CD4-positive, alpha-beta T cell (primary cell): ENCODE measurements at regions not wholly inside any gene's neighbourhood (a gene's known extent, or its start where the extent isn't known, plus 50 kb on each side); places are given as distances from the start of the nearest gene placed in this dataset.

Experiments
- ATAC-seq: fragments of 200-7000 bp; cut with Tn5 transposase; one replicate; pipeline ENCODE4 v1.10.0; 2022; ENCODE audit warnings: mild to moderate bottlenecking; ENCODE audit not compliant: poor library complexity
- CTCF ChIA-PET: fragments of 350-600 bp; sonication (Branson Sonifier 250); formaldehyde crosslinking; loops from one replicate; lab custom pipeline; 2021; ENCODE audit warnings: antibody characterized with exemption, inconsistent platforms; lab: Charles Lee
- POLR2A ChIA-PET: fragments of 350-600 bp; sonication (Branson Sonifier 250); formaldehyde crosslinking; loops from one replicate; lab custom pipeline; 2021; ENCODE audit warnings: antibody characterized with exemption, inconsistent platforms; lab: Charles Lee
- DNase-seq, 14 experiments: peaks; one replicate each; pipeline ENCODE4 v3.0.0-alpha.2; 2013 to 2020; ENCODE audit warnings: mixed read lengths in 2 of 14
- H3K27ac ChIP-seq, 2 donors: one replicate each; pipeline versions ENCODE4 v1.5.1 to v1.7.0; 2013; ENCODE audit warnings: low read length in 2 of 2, low read depth in 1 of 2, mild to moderate bottlenecking in 1 of 2
- H3K27me3 ChIP-seq, 2 experiments: 1 replicate in 1 of 2; 2 replicates in 1 of 2; pipeline versions ENCODE4 v1.6.1 to v1.7.0; 2013; ENCODE audit warnings: low read length in 2 of 2, control low read depth in 1 of 2, mild to moderate bottlenecking in 1 of 2, moderate library complexity in 1 of 2; ENCODE audit not compliant: insufficient read depth in 2 of 2, control insufficient read depth in 1 of 2
- H3K36me3 ChIP-seq: one replicate; pipeline ENCODE4 v1.6.1; 2013; ENCODE audit warnings: low read length, control low read depth; ENCODE audit not compliant: insufficient read depth
- H3K4me1 ChIP-seq: one replicate; pipeline ENCODE4 v1.6.1; 2013; ENCODE audit warnings: low read length, control low read depth; ENCODE audit not compliant: insufficient read depth
- H3K4me3 ChIP-seq: one replicate; pipeline ENCODE4 v1.5.1; 2013; ENCODE audit warnings: mild to moderate bottlenecking, low read length, moderate library complexity
- H3K9me3 ChIP-seq, 2 experiments: 1 replicate in 1 of 2; 2 replicates in 1 of 2; pipeline versions ENCODE4 v1.6.1 to v1.7.0; 2013; ENCODE audit warnings: low read length in 2 of 2, mild to moderate bottlenecking in 2 of 2, control low read depth in 1 of 2, moderate library complexity in 1 of 2; ENCODE audit not compliant: control insufficient read depth in 1 of 2, insufficient read depth in 1 of 2
- H3K27ac Mint-ChIP-seq: one replicate; pipeline ENCODE4 v1.8.0; 2020; ENCODE audit warnings: mixed read lengths
- H3K27me3 Mint-ChIP-seq: one replicate; pipeline ENCODE4 v1.8.0; 2021; ENCODE audit warnings: mixed read lengths
- H3K36me3 Mint-ChIP-seq: one replicate; pipeline ENCODE4 v1.8.0; 2021; ENCODE audit warnings: low read depth, mixed read lengths
- H3K4me1 Mint-ChIP-seq: one replicate; pipeline ENCODE4 v1.8.0; 2021; ENCODE audit warnings: low read depth, mixed read lengths
- H3K4me3 Mint-ChIP-seq: one replicate; pipeline ENCODE4 v1.8.0; 2020; ENCODE audit warnings: mild to moderate bottlenecking, mixed read lengths
- H3K9me3 Mint-ChIP-seq: one replicate; pipeline ENCODE4 v1.8.0; 2020; ENCODE audit warnings: mixed read lengths
- intact Hi-C, 2 experiments: fragments of 100-400 bp; cut with DNase I in 1 of 2; cut with micrococcal nuclease in 1 of 2; formaldehyde crosslinking; loops; one replicate each; pipeline versions ENCODE4 v1.15.1 to v1.9.0; 2023 to 2025; cut with DNase I, micrococcal nuclease
- TF ChIP-seq, protein P1 (sequence below): fragments of 200-600 bp; IDR thresholded peaks from one replicate; pipeline ENCODE4 v1.8.0; 2022; ENCODE audit warnings: antibody characterized with exemption, mild to moderate bottlenecking

DNA sequence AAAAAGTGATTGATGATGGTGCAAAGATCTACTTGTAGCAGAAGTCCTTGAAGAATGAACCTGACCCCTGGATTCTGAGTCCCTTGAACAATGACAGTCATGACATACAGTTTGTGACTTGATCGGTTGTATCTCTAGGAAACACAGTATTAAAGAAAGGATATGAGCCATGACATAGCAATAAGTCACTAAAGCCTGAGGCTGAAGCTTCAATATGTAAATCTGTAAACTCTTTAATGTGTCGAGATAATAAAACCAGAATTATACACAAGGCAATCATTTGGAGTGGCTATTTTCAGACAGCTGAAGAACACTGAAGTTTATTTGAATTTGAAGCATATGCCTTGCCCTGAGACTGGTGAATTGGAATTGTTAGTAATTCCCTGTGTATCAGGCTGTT lies 911.5 kb upstream of the RAG2 start:
- ChIA-PET POLR2A (no interaction called here), CTCF (no interaction called here)
- no peak overlapping the region for H3K4me3 ChIP-seq
- Mint-ChIP-seq H3K27me3 (no peaks in the 10 kb centered on the region), H3K4me1 (no peaks in the 10 kb centered on the region), H3K9me3 (peaks cover 11% of the 10 kb centered on the region), H3K27ac (no peak overlapping the region), H3K36me3 (no peaks in the 10 kb centered on the region), H3K4me3 (no peak overlapping the region)
- DNase-seq = no peak
- intact Hi-C loops = no loop called here
- no peaks in the 10 kb centered on the region for H3K4me1 ChIP-seq
- no peak overlapping the region for H3K27ac ChIP-seq
- ATAC-seq = no peak
- no peaks in the 10 kb centered on the region for H3K36me3 ChIP-seq
- TF ChIP-seq, protein P1, sequence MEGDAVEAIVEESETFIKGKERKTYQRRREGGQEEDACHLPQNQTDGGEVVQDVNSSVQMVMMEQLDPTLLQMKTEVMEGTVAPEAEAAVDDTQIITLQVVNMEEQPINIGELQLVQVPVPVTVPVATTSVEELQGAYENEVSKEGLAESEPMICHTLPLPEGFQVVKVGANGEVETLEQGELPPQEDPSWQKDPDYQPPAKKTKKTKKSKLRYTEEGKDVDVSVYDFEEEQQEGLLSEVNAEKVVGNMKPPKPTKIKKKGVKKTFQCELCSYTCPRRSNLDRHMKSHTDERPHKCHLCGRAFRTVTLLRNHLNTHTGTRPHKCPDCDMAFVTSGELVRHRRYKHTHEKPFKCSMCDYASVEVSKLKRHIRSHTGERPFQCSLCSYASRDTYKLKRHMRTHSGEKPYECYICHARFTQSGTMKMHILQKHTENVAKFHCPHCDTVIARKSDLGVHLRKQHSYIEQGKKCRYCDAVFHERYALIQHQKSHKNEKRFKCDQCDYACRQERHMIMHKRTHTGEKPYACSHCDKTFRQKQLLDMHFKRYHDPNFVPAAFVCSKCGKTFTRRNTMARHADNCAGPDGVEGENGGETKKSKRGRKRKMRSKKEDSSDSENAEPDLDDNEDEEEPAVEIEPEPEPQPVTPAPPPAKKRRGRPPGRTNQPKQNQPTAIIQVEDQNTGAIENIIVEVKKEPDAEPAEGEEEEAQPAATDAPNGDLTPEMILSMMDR = no peak
- H3K27me3 ChIP-seq = no peaks in the 10 kb centered on the region
- H3K9me3 ChIP-seq = peaks cover 0 to 4% of the 10 kb centered on the region in 2 experiments

DNA sequence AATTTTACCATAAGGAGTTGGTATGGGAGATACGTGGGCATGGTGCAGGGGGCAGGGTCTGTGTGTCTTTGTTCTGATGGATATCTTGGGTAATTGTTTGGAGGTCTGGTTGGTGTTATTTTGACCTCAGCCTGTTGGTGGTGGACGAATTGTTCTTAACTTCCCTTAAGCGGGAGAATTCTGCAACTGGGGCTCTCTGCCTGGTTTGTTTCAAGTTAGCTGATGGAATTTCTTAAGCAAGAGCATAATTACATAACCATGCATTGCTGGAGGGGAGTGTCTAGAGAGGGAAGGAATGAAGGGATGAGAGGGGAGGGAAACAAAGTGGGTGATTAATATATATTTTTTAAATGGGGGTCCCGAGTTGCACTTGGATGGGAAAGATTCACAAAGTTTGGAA lies 908.5 kb upstream of the RAG2 start:
- Mint-ChIP-seq H3K27ac (no peak overlapping the region), H3K4me1 (no peaks in the 10 kb centered on the region), H3K27me3 (no peaks in the 10 kb centered on the region), H3K9me3 (peaks cover 11% of the 10 kb centered on the region), H3K36me3 (no peaks in the 10 kb centered on the region), H3K4me3 (no peak overlapping the region)
- Histone ChIP-seq H3K4me3 (no peak overlapping the region), H3K9me3 (peaks cover 0 to 4% of the 10 kb centered on the region in 2 experiments), H3K36me3 (no peaks in the 10 kb centered on the region), H3K4me1 (no peaks in the 10 kb centered on the region), H3K27me3 (no peaks in the 10 kb centered on the region), H3K27ac (no peak overlapping the region)
- DNase-seq = no peak
- no peak for ATAC-seq
- TF ChIP-seq, protein P1 = no peak
- intact Hi-C loops = no loop called here
- CTCF ChIA-PET = no interaction called here
- POLR2A ChIA-PET = no interaction called here

DNA sequence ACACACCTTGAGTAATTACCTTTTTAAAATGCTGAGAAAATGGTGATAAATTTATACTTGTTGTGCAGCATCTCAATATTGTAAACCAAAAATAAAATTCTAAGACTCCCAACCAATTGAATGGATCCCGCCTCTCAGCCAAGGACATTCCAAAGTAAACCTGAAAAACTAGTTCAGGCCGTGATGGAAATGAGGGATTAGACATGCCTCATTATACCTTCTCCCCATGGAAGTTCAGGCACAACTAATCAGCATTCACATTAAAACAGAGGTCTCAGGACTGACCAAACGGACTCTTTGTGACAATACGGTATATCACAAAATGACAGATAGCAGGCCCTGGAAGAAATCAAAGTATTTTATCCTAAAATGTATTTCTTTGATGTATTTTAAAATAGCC lies 907.4 kb upstream of the RAG2 start:
- POLR2A ChIA-PET = no interaction called here
- intact Hi-C loops = no loop called here

More for the DNA sequence above, 907.4 kb upstream of the RAG2 start:
- Histone ChIP-seq H3K27me3 (no peaks in the 10 kb centered on the region), H3K27ac (no peak overlapping the region), H3K4me3 (no peak overlapping the region), H3K36me3 (no peaks in the 10 kb centered on the region), H3K9me3 (peaks cover 0 to 4% of the 10 kb centered on the region in 2 experiments), H3K4me1 (no peaks in the 10 kb centered on the region)
- no peak for ATAC-seq
- no peak overlapping the region for H3K27ac Mint-ChIP-seq
- H3K36me3 Mint-ChIP-seq = no peaks in the 10 kb centered on the region
- no peak for DNase-seq
- H3K27me3 Mint-ChIP-seq = no peaks in the 10 kb centered on the region
- CTCF ChIA-PET = no interaction called here
- TF ChIP-seq, protein P1 = no peak
- H3K9me3 Mint-ChIP-seq = peaks cover 11% of the 10 kb centered on the region
- no peak overlapping the region for H3K4me3 Mint-ChIP-seq
- no peaks in the 10 kb centered on the region for H3K4me1 Mint-ChIP-seq
